ENCODE measurements at regions not wholly inside any gene's neighbourhood (a gene's known extent, or its start where the extent isn't known, plus 50 kb on each side); places are given as distances from the start of the nearest gene placed in this dataset.
"Not testable (repeated sequence)": the region's sequence is repeated elsewhere in the genome, so short reads cannot be mapped to it uniquely, and the experiment has no call there.

DNA sequence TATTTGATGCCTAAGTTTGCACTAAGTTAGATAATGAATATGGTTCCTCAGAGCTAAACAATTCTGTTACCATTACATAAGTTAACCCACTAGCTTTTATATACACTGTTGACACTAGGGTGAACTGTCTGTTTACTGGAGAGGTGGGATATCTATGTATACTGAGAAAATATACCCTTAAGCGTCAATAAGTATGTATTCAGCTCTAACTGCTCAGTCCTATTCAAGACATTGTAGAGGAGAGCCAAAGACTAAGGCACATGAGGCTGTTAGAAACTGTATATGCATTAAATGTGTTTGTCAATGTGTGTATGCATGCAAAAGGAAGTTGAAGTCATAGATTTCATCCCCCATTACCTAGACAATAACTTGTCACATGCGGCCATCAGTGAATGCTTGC lies 710.0 kb downstream of the TDRD15 start:
- DNase-seq (ENCODE audit: low read depth in 2 of 2, low spot score in 1 of 2): no peak

DNA sequence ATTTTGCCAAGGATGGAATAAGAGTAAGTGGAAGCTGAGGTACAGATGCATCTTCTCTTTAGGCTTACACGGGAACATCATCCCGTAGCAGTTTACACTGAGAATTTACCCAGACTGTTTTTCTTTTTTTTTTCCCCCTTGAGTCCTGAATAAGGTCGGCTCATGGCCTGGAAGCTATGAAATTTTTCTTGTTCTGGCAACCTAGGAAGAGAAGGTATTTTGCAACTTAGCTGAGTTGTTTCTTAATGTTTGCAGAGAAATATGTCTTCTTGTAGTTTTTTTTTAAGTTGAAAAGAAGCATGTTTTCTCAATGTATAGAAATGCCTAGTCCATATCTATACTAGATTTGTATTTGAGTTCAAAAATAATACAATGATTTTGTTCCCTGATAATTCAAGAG lies 712.5 kb downstream of the TDRD15 start:
- no peak for DNase-seq (ENCODE audit: low read depth in 2 of 2, low spot score in 1 of 2)

DNA sequence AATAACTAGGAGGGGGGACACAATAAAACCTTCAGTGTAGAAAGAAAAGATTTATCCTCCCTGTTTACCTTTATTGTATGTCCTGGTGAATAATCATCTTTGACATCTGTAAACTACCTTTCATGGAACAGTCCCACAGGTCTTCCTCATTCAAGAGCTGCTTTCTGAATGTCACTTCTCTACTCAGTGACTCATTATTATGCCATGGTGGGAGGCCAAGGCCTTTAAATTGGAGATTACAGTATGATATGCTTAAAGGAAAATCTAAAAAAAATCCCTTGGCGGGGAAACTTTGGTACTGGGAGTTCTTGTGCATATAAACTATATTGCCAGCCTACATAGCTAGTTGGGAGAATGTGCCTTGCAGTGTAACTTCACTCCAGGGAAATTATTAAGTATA lies 713.0 kb downstream of the TDRD15 start:
- DNase-seq (ENCODE audit: low read depth in 2 of 2, low spot score in 1 of 2): no peak

GRCh38 chr2:21837168-21837960 lies 713.6 kb downstream of the TDRD15 start:
- DNase-seq (ENCODE audit: low read depth in 2 of 2, low spot score in 1 of 2): no peak

GRCh38 chr2:21841341-21841740 lies 717.6 kb downstream of the TDRD15 start:
- no peak for DNase-seq (ENCODE audit: low read depth in 2 of 2, low spot score in 1 of 2)

GRCh38 chr2:21850367-21850766 lies 726.6 kb downstream of the TDRD15 start:
- not testable (repeated sequence) for DNase-seq (ENCODE audit: low read depth in 2 of 2, low spot score in 1 of 2)

GRCh38 chr2:21854938-21855337 lies 731.2 kb downstream of the TDRD15 start:
- no peak for DNase-seq (ENCODE audit: low read depth in 2 of 2, low spot score in 1 of 2)

DNA sequence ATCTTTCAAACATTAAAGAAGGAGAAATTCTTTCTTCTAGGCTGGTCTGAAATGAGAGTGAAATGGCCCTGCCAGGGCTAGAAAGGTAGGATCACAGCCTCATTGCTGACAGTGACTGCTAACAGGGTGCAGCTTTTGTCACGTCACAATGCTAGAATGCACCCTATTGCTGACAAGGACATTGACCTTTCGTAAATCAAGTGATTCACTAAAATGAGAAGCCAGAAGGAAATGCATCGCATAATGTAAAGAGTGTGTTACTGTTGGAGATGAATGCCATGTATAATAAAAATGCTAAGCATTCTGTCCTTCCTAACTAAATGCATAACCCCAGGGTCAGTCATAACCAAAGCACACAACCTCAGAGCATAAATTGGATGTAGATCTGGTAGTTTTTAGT lies 732.9 kb downstream of the TDRD15 start:
- DNase-seq (ENCODE audit: low read depth in 2 of 2, low spot score in 1 of 2): no peak

DNA sequence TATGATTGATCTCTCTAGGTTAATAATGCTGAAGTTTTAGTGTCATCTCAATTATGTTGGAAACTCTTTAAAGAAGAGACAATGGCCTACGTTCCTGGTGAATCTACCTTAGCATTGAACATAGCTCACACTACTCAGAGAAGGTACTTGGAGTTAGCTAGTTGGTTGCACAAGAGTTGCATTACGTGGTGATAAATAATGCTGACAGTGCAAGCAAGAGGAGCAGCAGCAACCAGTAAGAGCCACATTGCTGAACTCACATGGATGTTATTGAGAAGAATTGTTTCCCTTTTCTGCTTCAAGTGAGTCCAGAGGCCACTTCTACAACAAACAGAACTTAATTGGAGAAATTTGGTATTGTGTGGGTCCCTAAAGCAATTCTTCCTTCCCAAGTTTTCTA lies 737.1 kb downstream of the TDRD15 start:
- DNase-seq (ENCODE audit: low read depth in 2 of 2, low spot score in 1 of 2): no peak

DNA sequence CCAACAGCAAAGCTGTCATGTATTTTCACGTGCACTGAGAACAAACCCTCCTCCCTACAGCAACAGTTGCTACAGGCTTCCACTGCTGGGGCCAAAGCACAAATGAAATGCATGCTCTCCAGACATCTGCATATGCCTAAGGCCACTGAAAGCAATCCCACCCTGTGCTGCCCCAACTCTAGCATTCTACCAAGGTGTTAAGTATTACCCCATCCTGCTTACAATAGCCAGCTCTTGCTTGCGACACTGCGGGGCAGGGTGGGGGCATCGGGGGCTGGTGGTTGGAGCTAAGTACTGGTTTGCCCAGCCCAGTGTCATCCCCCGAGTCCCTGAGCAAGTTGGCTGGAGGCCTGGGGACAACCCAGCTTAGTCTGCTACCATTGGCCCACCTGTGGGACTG lies 742.5 kb downstream of the TDRD15 start:
- no peak for DNase-seq (ENCODE audit: low read depth in 2 of 2, low spot score in 1 of 2)

DNA sequence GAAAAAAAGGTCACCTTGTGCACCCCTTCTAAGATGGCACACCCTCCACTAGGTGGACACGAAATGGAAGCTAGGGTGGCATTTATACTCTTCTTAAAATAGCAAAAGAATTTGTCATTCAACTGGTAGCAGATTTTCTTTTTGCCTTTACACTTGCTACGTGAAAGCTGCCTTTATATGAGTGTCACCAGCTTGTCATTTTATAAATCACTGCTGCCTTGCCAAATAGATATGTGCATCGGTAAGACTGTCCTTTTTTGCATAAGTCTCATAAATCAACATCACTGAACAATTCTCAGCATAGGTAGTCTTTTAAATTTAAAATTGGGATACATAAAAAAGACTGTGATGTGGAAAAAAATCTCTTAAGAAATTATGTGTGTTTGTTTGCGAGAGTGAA lies 764.1 kb downstream of the TDRD15 start:
- no peak for DNase-seq (ENCODE audit: low read depth in 2 of 2, low spot score in 1 of 2)

DNA sequence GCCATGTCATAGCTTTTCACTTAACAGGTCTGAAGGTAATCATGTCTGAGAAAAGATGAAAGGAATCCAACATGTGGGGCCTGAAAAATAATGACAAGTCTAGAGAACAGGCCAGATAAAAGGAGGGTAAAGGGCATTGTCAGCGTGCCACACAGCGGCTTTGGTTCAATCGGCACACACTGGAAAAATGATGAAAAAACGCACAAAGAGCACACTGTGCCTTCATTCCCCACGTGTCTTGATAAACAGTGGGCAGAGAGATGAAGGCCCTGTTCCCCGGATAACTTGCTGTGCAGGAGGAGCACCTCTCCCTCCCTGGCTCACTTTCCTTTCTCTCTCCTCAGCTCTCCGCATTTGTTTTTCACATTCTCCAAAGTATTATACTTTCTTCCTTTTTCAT lies 766.3 kb downstream of the TDRD15 start:
- DNase-seq (ENCODE audit: low read depth in 2 of 2, low spot score in 1 of 2): no peak

GRCh38 chr2:21890716-21891115 lies 766.9 kb downstream of the TDRD15 start:
- no peak for DNase-seq (ENCODE audit: low read depth in 2 of 2, low spot score in 1 of 2)

DNA sequence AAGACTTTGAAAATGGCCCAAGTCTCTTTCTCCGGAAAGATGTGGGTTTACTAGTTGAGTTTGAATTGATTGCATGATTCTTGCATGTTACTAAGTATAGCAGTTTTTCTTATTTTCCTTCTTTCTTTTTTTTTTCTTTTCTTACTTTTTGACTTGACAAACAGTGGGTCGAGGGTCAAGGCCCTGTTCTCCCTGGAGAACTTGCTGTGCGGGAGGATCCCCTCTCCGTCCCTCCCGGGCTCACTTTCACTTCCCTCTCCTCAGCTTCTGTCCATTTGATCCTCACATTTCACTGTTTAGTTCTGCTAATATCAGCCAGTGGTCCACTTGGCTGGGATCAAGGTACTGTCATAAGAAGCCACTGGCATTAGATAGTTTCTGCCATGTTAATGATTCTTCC lies 767.4 kb downstream of the TDRD15 start:
- no peak for DNase-seq (ENCODE audit: low read depth in 2 of 2, low spot score in 1 of 2)

GRCh38 chr2:21892140-21892539 lies 768.4 kb downstream of the TDRD15 start:
- DNase-seq (ENCODE audit: low read depth in 2 of 2, low spot score in 1 of 2): no peak

DNA sequence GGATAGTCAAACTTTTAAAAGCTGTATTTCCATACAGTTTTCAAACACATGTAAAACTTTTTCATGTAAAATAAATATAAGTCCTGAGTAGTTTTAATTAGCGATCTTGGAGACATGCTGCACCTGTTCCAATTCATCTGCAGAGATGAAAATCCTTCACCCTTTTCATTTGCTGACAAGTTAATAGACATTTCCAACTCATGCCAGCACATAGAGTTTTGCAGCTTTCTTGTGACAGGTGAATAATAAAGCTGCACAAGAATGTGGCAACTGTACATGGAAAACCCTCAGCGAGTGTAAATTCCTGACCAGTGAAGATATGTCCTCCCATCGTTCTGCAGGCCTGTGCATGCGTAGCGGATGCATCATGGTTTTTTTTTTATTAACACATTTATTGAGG lies 771.4 kb downstream of the TDRD15 start:
- DNase-seq (ENCODE audit: low read depth in 2 of 2, low spot score in 1 of 2): no peak

DNA sequence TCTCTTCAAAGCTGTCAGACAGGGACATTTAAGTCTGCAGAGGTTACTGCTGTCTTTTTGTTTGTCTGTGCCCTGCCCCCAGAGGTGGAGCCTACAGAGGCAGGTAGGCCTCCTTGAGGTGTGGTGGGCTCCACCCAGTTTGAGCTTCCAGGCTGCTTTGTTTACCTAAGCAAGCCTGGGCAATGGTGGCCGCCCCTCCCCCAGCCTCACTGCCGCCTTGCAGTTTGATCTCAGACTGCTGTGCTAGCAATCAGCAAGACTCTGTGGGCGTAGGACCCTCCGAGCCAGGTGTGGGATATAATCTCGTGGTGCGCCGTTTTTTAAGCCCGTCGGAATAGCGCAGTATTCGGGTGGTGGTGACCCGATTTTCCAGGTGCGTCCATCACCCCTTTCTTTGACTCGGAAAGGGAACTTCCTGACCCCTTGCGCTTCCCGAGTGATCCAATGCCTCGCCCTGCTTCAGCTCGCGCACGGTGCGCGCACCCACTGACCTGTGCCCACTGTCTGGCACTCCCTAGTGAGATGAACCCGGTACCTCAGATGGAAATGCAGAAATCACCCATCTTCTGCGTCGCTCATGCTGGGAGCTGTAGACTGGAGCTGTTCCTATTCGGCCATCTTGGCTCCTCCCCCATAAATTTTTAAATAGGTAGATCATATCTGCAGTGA lies 785.1 kb downstream of the TDRD15 start:
- DNase-seq (ENCODE audit: low read depth in 2 of 2, low spot score in 1 of 2): not testable (repeated sequence)

- DNase-seq (ENCODE audit: low read depth in 2 of 2, low spot score in 1 of 2): no peak
Observed at GRCh38 chr2:21910832-21911507, 787.2 kb downstream of the TDRD15 start.

DNA sequence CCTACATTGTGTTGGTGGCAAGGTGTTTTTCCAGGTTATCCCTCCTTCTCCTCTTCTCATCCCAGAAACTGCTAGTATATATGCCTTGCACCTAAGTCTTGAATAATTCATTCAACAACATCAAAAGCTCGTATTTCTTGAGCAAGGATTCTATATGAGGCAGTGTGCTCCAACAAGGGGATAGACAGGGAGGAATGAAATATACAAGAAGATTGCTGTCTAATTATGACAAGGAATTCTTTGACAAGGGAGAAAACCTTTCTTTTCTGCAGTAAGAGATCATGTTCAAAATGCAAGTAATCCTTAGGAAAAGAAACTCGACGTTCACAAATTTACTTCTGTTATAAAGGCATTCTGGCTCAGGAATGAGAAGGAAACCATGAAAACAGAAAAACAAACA lies 788.6 kb downstream of the TDRD15 start:
- DNase-seq (ENCODE audit: low read depth in 2 of 2, low spot score in 1 of 2): no peak

DNA sequence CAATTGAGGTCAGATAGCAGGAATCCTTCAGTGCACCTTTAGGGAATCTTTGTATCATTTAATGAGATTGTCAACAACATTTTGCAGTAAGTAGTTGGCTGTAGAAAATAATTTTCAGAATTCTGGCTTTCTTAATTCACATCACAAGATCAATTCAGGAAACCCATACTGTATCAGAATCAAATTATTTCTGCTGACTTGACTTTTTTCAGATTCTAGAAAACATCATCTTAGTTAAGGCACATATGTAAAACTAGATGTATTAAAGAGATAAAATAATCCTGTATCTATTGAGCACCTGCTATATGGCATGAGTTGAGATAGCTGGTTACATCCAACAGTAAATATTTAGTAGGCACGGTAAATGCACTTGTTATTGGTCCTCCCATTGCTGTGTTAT lies 791.4 kb downstream of the TDRD15 start:
- no peak for DNase-seq (ENCODE audit: low read depth in 2 of 2, low spot score in 1 of 2)

- no peak for DNase-seq (ENCODE audit: low read depth in 2 of 2, low spot score in 1 of 2)
Observed at GRCh38 chr2:21916934-21917522, 793.3 kb downstream of the TDRD15 start.

- no peak for DNase-seq (ENCODE audit: low read depth in 2 of 2, low spot score in 1 of 2)
Observed at GRCh38 chr2:21920721-21921120, 797.0 kb downstream of the TDRD15 start.
